HG02571 (cell line): ENCODE measurements at regions not wholly inside any gene's neighbourhood (a gene's known extent, or its start where the extent isn't known, plus 50 kb on each side); places are given as distances from the start of the nearest gene placed in this dataset.
"Not testable (repeated sequence)": the region's sequence is repeated elsewhere in the genome, so short reads cannot be mapped to it uniquely, and the experiment has no call there.

ENCODE experiments used
- ATAC-seq: cut with Tn5 transposase; IDR thresholded peaks from one replicate; pipeline ENCODE4 v1.9.1; 2021; ENCODE audit warnings: mild to moderate bottlenecking, moderate library complexity; ENCODE audit not compliant: unreplicated experiment

GRCh38 chr16:51516960-51517359, 365.9 kb upstream of the SALL1 start:
- ATAC-seq = not testable (repeated sequence)

GRCh38 chr16:51510416-51510815, 359.3 kb upstream of the SALL1 start:
- no peak for ATAC-seq

- ATAC-seq = no peak
Observed at GRCh38 chr16:51509336-51509735, 358.3 kb upstream of the SALL1 start.

DNA sequence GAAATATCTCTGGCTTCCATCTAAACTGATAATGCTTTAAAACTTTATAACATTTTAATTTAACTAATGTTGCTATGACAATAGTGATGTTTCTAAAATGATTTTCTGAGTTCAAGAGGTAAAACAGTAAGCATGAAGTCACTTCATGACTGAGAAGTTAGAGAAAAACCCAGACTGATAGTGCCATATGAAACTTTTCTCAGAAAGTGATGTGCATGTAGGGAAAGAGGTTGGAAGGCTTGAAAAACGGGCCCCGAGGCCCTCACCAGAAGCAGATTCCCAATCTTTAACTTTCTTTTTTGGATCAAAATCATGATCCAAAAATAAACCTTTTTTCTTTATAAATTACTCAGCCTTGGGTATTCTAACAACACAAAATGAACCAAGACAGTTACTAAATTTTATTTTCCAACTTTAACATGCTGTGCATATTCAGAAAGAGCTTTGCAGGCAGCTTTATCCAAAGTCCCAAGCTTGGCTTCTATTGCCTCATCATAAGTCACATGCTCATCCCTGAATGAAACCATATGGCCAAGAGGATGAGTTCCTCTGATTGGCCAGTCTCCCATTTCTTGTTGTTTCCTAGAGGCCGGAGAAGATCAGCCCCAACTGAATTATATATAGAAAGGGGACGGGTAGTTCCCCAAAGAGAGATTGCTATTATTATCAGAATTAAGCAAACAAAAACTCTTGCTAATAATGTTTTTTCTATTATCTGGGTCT, 357.6 kb upstream of the SALL1 start:
- no peak for ATAC-seq

DNA sequence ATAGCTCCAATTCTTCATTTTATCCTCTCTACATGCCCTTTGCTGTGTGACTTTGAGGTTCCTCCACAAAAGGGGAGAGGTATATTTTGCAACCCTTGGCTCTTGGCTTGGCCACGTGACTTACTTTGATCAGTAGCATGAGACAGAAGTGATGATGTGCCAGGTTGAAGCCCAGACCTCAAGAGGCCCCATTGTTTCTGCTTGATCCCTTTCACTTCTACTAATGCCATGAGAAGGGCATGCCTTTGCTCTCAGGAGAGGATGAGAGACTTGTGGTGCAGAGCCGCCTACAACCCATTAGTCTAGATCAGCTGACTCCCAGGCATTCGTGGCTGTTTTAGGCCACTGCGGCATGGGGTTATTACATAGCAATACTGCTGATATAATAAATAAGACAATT, 356.2 kb upstream of the SALL1 start:
- ATAC-seq = no peak

DNA sequence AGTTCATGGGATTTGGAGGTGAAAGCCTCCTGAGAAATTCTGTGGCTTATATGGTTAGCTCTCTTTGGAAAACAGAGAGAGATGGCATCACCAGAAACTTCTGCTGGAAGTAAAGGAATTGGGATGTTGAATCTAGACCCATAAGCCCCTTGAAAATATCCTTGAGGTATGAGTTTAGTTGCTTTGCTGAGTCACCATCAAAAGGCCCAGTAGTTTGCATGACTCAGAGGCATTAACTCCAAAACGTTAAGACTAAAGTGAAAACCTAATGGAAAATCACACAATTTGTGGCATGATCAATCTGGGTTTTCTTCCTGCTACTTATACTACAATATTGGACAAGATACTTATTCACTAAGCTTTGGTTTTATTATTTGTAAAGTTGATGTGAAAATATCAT, 349.2 kb upstream of the SALL1 start:
- ATAC-seq = no peak

- ATAC-seq = no peak
Observed at GRCh38 chr16:51497541-51498211, 346.6 kb upstream of the SALL1 start.

DNA sequence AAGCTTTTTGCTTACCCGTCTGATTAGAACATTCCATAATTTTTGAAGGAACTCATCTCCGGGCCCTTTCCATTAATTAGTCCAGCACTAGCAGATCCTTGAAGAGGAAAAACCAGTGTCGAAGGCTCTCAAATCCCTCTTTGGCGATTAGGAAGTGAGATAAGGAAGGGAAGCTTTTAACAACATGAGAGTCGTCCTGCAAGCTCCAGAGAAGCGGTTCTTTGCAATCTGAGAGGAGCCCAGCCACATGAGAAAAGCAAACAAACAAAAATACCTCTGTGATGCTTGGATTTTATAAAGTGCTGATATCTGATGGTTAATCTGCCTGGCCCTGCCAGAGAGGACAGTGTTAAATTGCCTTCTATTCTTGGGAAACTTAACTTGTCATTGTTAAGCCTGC, 339.8 kb upstream of the SALL1 start:
- no peak for ATAC-seq

GRCh38 chr16:51487880-51488279, 336.8 kb upstream of the SALL1 start:
- ATAC-seq = no peak

- no peak for ATAC-seq
Observed at GRCh38 chr16:51474414-51475091, 323.5 kb upstream of the SALL1 start.

DNA sequence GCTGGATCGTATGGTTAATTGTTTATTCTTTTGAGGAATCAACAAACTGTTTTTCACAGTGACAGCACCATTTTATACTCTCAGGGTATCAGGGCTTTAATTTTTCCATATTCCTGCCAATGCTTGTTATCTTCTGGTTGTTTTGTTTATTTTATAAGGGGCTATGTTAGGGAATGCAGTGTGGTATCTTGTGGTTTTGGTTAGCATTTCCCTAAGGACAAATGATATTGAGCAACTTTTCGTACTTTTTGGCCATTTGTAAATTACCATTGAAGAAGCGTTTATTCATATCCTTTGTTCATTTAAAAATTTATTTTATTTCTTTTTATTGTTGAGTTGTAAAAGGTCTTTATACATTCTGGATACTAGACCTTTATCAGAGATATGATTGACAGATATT, 322.0 kb upstream of the SALL1 start:
- ATAC-seq = no peak

DNA sequence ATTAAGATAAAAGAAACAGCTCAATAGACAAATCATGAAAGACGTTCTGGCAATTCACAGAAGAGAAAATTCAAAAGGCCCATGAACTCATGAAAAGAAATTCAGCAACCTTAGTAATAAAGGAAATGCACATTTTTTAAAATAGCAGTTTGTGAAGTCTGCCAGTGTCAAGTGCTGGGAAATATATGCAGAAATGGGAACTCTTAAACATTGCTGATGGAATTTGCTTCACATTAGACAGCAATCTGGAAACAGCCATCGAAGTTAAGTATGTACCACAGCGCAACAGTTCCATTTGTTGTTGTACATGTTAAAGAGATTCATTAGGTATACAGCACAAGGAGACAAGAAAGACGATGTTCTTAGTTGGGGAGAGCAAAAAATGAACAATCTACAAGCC, 319.4 kb upstream of the SALL1 start:
- no peak for ATAC-seq

DNA sequence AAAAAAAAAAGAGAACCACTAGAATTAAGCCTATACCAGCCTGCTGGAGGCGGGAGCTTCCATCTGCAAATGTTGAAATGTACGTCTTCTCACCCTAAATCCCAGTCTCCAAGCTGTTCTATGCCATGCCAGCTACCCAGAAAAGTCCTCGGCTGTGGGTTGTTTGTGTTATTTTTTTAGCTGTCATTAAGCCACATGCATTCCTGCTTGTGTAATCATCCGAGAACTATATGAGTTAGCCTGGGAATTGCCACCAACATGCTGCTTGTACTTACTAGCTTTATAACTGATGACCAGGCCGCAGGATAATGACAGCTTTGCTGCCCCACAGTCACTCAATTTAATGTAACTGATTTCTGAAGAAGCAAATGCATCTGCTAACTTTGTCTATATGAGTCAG, 313.9 kb upstream of the SALL1 start:
- ATAC-seq = no peak

- no peak for ATAC-seq
Observed at GRCh38 chr16:51461255-51461654, 310.2 kb upstream of the SALL1 start.

- ATAC-seq = no peak
Observed at GRCh38 chr16:51458356-51459140, 307.5 kb upstream of the SALL1 start.

DNA sequence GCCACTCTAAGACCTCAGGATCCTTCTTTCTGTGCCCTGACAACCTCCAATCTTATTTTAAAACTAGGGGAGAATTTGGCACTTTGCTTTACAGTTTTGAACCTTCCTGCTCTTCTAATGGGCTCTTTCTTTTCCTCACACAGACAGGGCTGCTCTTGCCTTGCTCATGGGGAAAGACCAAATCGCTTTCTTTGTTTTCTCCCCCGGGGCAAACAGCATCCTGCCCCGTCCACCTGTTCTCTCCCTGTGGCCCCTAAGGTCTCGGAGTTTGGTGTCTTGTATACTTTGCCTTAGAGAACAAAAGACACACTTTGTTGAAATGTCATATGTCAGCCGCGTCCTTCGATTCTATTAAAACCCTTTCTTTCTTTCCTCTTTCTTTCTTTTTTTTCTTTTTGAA, 306.7 kb upstream of the SALL1 start:
- ATAC-seq = no peak

DNA sequence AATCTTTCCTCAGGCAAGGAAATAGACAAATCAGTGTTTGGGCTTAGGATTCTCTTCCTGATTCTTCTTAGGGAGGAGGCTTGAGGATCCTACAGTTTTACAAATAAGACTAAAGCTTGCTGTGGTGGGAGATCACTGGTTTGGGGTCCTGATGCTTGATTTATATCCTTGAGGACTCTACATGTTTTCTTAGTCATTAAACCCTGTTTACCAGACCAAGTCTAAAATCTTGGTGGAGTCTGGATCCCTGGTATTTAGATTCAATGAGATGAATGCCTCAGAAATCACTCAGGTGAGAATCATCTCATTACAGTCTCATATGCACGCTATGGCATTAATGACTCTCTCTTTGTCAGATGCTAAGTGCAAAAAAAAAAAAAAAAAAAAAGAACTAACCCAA, 304.3 kb upstream of the SALL1 start:
- ATAC-seq = no peak

DNA sequence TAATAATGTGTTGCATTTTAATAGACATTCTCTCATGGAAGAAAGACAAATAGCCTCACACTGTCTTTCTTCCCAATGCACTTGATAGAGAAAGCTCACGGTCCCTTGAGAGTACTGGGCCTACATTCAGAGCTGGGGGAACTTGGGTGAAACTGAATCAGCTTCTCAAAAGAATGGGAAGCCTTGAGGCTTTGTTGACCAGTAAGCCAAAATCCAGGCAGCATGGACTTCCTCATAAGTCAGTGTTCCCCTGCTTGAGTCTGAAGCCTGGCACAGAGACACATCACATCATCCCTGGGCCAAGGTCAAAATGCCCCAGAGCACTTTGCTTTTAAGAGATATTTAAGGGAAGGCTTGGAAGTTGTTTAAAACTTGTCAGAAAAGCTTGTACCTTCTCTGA, 302.2 kb upstream of the SALL1 start:
- no peak for ATAC-seq

DNA sequence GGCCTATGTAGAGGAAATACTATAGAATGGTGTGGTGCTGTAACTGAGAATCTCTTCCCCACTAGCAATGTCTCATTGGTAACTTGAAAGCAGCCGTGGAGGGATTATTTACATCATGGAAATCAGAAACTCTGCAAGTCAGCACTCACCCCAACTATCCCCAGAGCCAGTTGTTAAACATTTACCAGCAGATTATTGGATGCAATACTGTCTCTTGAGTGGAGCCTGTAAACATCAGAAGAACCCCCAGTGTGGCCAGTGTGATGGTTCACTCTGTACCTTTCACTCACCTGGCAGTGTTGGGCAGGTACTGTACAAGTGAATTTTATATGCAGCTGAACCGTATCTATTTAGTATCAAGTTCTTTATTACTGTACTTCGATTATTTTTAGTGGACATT, 299.8 kb upstream of the SALL1 start:
- ATAC-seq = no peak

- ATAC-seq = no peak
Observed at GRCh38 chr16:51450376-51450775, 299.3 kb upstream of the SALL1 start.

DNA sequence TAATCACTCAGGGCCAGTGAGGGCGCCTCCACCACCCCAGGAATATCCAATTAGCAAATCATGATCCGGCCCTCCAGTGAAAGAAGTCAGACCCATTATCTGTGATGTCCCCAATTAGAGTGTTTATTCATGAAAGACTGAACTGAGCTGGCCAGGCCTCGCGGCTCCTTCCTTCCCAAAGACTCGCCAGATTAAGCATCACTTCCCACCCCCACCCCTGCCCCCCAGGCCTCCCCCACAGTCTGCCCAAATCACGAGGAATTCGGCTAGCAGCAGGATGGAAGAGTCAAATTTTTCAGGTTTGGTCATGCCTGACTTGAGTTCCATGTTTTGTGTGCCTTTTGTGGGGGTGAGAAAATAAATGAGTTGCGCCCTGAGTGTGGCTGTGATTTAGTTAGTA, 298.4 kb upstream of the SALL1 start:
- ATAC-seq = no peak
